Thyroid gland (tissue), 4 donors: ENCODE measurements at regions not wholly inside any gene's neighbourhood (a gene's known extent, or its start where the extent isn't known, plus 50 kb on each side); places are given as distances from the start of the nearest gene placed in this dataset.

ENCODE experiments used
- DNase-seq, 2 donors: peaks; one replicate each; pipeline ENCODE4 v3.0.0-alpha.2; 2019
- H3K27ac ChIP-seq, 3 donors: fragments of 200-600 bp; sonication (generic); 1 replicate in 2 of 3; 2 replicates in 1 of 3; pipeline ENCODE4 v1.5.1; 2016 to 2019; ENCODE audit warnings: mild to moderate bottlenecking in 1 of 3, moderate library complexity in 1 of 3
- H3K27me3 ChIP-seq: fragments of 200-600 bp; sonication (generic); one replicate; pipeline ENCODE4 v1.5.1; 2019
- H3K36me3 ChIP-seq, 2 donors: fragments of 200-600 bp; sonication (generic); one replicate each; pipeline ENCODE4 v1.5.1; 2016 to 2019
- H3K4me1 ChIP-seq, 2 donors: fragments of 200-600 bp; sonication (generic); one replicate each; pipeline ENCODE4 v1.5.1; 2017 to 2019
- H3K4me3 ChIP-seq, 3 donors: fragments of 200-600 bp; sonication (generic); replicated peaks in 1 of 3; 1 replicate in 2 of 3; 2 replicates in 1 of 3; pipeline ENCODE4 v1.5.1; 2016; ENCODE audit warnings: mild to moderate bottlenecking in 1 of 3
- H3K9me3 ChIP-seq: fragments of 200-600 bp; sonication (generic); one replicate; pipeline ENCODE4 v1.5.1; 2017
- CTCF ChIP-seq, 6 experiments: fragments of 200-600 bp in 3 of 6; fragments of 450-650 bp in 3 of 6; sonication (generic) in 3 of 6; IDR thresholded peaks; one replicate each; pipeline ENCODE4 v1.5.1; 2016 to 2019; ENCODE audit warnings: antibody characterized with exemption in 6 of 6, mild to moderate bottlenecking in 2 of 6, inconsistent platforms in 1 of 6, moderate library complexity in 1 of 6
- POLR2A ChIP-seq, 2 donors: fragments of 450-650 bp; IDR thresholded peaks; one replicate each; pipeline ENCODE4 v1.6.1; 2017; ENCODE audit warnings: antibody characterized with exemption in 2 of 2, mild to moderate bottlenecking in 2 of 2, moderate library complexity in 1 of 2
- WGBS, 2 donors: methylation state at CpG; one replicate each; pipeline ENCODE4 v1.1.5; 2017; 5-methylcytosine and 5-hydroxymethylcytosine counted together
- intact Hi-C: fragments of 100-400 bp; cut with DNase I; formaldehyde crosslinking; loops from one replicate; pipeline ENCODE4 v1.15.1; 2023

GRCh38 chr11:26142891-26143290 is 189.0 kb upstream of the ANO3 start:
- no peak for DNase-seq
- TF ChIP-seq POLR2A (IDR thresholded peaks at IDR 0.05) (no peak), CTCF (IDR thresholded peaks at IDR 0.05) (no peak)
- Histone ChIP-seq H3K9me3 (no peaks in the 10 kb centered on the region), H3K36me3 (no peaks in the 10 kb centered on the region), H3K4me1 (no peaks in the 10 kb centered on the region), H3K27ac (no peak overlapping the region), H3K4me3 (no peak overlapping the region), H3K27me3 (no peaks in the 10 kb centered on the region)
- 48 to 68% methylated on average over 1 of the region's 1 CpG for WGBS, 2 donors
- intact Hi-C loops: no loop called here

DNA sequence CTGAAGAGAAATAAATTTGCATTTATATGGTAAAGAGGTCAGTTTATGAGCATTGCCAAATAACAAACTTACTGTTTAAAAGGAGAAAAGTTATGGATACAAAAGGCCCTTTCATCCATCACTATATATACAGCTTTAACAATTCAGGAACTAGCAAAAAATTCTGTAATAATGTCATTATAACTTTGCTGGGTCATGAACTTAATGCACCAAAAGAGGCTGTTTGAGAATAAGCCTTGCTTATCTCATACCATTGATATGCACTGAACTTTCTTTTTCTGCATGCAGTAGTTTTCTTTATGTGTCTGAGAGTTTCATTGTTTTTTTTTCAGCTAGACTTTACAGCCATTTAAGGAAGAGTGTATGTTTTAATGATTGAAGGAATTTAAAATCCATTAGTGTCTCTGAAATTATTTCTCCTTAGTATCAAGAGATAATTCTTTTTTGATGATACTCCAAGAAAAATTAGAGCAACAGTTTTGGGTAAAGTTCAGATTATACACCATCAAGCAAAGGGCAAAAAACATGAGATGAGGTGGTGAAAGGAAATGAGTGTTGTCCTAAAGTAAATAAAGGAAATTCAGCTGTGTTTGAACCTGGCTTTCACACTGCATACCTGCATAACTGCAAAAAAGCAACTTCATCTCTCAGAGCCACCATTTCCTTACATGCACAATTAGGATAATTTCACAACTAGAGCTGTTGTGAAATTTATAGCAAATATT is 188.2 kb upstream of the ANO3 start:
- TF ChIP-seq POLR2A (IDR thresholded peaks at IDR 0.05): no peak
- TF ChIP-seq CTCF (IDR thresholded peaks at IDR 0.05): no peak
- no peaks in the 10 kb centered on the region for H3K36me3 ChIP-seq
- no peak for DNase-seq
- no peaks in the 10 kb centered on the region for H3K9me3 ChIP-seq
- intact Hi-C loops: no loop called here
- H3K27ac ChIP-seq: no peak overlapping the region
- H3K4me1 ChIP-seq: no peaks in the 10 kb centered on the region
- H3K4me3 ChIP-seq: no peak overlapping the region
- H3K27me3 ChIP-seq: no peaks in the 10 kb centered on the region

DNA sequence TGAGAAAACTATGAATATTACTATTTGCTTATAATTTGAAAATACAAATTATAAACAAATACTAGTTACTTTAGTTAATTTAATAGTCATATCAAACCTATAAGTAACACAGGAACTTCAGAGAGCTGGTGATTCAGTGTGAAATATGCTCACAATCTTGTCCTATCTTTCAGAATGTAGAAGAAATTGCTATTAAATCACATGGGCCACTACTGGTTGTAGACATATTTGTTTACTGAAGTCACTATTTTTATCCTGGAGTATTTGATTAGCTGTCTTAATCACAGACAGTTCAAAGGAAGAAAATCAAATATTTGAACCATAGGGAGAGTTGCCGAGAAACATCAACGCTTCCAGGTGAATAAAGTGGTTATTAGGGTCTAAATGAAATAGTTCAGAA is 187.6 kb upstream of the ANO3 start:
- whole genome bisulfite sequencing, 2 donors: 70 to 94% methylated on average over 2 of the region's 2 CpGs
- no peaks in the 10 kb centered on the region for H3K9me3 ChIP-seq
- no peak overlapping the region for H3K27ac ChIP-seq
- no peaks in the 10 kb centered on the region for H3K27me3 ChIP-seq
- no peak overlapping the region for H3K4me3 ChIP-seq
- H3K36me3 ChIP-seq: no peaks in the 10 kb centered on the region
- H3K4me1 ChIP-seq: no peaks in the 10 kb centered on the region
- DNase-seq: no peak
- no peak for TF ChIP-seq POLR2A (IDR thresholded peaks at IDR 0.05)
- no peak for TF ChIP-seq CTCF (IDR thresholded peaks at IDR 0.05)
- intact Hi-C loops: no loop called here

- H3K36me3 ChIP-seq: no peaks in the 10 kb centered on the region
- no peaks in the 10 kb centered on the region for H3K9me3 ChIP-seq
- H3K4me1 ChIP-seq: no peaks in the 10 kb centered on the region
- H3K27me3 ChIP-seq: no peaks in the 10 kb centered on the region
- intact Hi-C loops: no loop called here
- TF ChIP-seq POLR2A (IDR thresholded peaks at IDR 0.05): no peak
- no peak for TF ChIP-seq CTCF (IDR thresholded peaks at IDR 0.05)
- H3K27ac ChIP-seq: no peak overlapping the region
- no peak for DNase-seq
- H3K4me3 ChIP-seq: no peak overlapping the region
Observed at GRCh38 chr11:26144911-26145310, 187.0 kb upstream of the ANO3 start.

GRCh38 chr11:26149585-26149984 is 182.3 kb upstream of the ANO3 start:
- Histone ChIP-seq H3K36me3 (no peaks in the 10 kb centered on the region), H3K4me1 (no peaks in the 10 kb centered on the region), H3K27me3 (no peaks in the 10 kb centered on the region), H3K9me3 (no peaks in the 10 kb centered on the region), H3K4me3 (no peak overlapping the region), H3K27ac (no peak overlapping the region)
- WGBS, 2 donors: 90 to 95% methylated on average over 21 of the region's 21 CpGs
- intact Hi-C loops: no loop called here
- no peak for TF ChIP-seq CTCF (IDR thresholded peaks at IDR 0.05)
- no peak for TF ChIP-seq POLR2A (IDR thresholded peaks at IDR 0.05)
- DNase-seq: no peak
